GM20000 (cell line): ENCODE measurements at regions not wholly inside any gene's neighbourhood (a gene's known extent, or its start where the extent isn't known, plus 50 kb on each side); places are given as distances from the start of the nearest gene placed in this dataset.

Experiments
- DNase-seq: peaks from one replicate; pipeline ENCODE4 v3.0.0; 2012; ENCODE audit warnings: low spot score
- CTCF ChIP-seq: IDR thresholded peaks from 2 replicates; pipeline ENCODE4 v1.5.1; 2012; ENCODE audit warnings: mild to moderate bottlenecking, control low read depth; ENCODE audit errors: extremely low read depth, missing control alignments

- DNase-seq: no peak
- no peak for TF ChIP-seq CTCF
These were observed 475.2 kb downstream of the HINT1 start for GRCh38 chr5:130689831-130690230.

GRCh38 chr5:130687085-130687733 lies 477.8 kb downstream of the HINT1 start:
- no peak for DNase-seq
- no peak for TF ChIP-seq CTCF

GRCh38 chr5:130678637-130679036 lies 486.4 kb downstream of the HINT1 start:
- no peak for DNase-seq
- TF ChIP-seq CTCF: no peak

GRCh38 chr5:130666462-130666861 lies 498.6 kb downstream of the HINT1 start:
- TF ChIP-seq CTCF: no peak
- no peak for DNase-seq

GRCh38 chr5:130652176-130652575 lies 512.9 kb downstream of the HINT1 start:
- TF ChIP-seq CTCF: no peak
- DNase-seq: no peak

- no peak for TF ChIP-seq CTCF
- no peak for DNase-seq
These were observed 513.6 kb downstream of the HINT1 start for GRCh38 chr5:130651440-130651839.

- no peak for TF ChIP-seq CTCF
- no peak for DNase-seq
These were observed 521.7 kb downstream of the HINT1 start for GRCh38 chr5:130643321-130643720.
